ENCODE measurements at regions not wholly inside any gene's neighbourhood (a gene's known extent, or its start where the extent isn't known, plus 50 kb on each side); places are given as distances from the start of the nearest gene placed in this dataset.

DNA sequence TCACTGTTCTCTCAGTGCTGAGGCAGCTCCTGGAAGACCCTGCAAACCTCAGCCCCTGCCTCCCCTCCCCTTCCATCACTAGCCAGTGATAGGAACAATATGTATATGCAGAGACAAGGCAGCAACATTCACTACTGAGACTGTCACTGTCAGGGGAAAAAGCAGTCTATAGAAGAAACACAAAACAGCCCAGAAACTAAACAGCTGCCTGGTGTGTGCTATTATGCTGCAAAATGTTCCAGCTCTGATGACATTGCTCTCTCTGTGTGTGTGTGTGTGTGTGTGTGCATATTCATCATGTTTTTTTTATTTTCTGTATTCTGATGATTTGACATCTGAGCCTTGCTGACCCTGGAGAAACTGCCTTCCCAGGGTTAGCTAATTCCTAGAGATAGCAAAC, 147.2 kb downstream of the SPATA18 start:
- TF ChIP-seq CTCF (IDR thresholded peaks at IDR 0.05; ENCODE audit: low read depth, low read length) = no peak
- Histone ChIP-seq H3K9me3 (no peaks in the 10 kb centered on the region), H3K27me3 (no peaks in the 10 kb centered on the region), H3K4me1 (no peaks in the 10 kb centered on the region), H3K4me3 (ENCODE audit: low read depth, low read length) (no peak overlapping the region), H3K36me3 (no peaks in the 10 kb centered on the region)
- no peak for DNase-seq

DNA sequence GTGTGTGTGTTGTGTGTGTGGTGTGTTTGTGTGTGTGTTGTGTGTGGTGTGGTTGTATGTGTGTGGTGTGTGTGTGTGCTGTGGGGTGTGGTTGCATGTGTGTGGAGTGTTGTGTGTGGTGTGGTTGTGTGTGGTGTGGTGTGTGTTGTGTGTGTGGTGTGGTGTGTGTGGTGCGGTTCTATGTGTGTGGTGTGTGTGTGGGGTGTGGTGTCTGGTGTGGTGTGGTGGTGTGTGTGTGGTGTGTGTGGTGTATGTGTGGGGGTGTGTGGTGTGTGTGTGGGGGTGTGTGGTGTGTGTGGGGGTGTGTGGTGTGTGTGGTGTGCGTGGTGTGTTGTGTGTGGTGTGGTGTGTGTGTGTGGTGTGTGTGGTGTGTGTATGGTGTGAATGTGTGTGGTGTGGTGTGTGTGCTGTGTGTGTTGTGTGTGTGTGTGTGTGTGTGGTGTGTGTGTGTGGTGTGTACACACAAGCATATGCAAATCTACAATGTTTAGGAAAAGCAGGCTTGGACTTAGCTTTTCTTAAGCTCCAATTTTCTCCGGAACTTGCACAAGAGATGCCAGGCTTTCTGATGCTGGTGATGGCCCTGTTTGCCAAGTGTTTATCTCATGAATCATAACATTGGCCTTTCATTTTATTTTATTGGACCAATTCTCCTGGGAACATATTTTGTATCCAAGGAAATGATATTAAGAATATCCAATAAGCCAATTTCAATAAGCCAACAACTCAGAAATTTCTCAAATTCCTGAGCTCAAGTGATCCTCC, 148.7 kb downstream of the SPATA18 start:
- no peak overlapping the region for H3K4me3 ChIP-seq (ENCODE audit: low read depth, low read length)
- H3K36me3 ChIP-seq = no peaks in the 10 kb centered on the region
- no peaks in the 10 kb centered on the region for H3K9me3 ChIP-seq
- no peak for TF ChIP-seq CTCF (IDR thresholded peaks at IDR 0.05; ENCODE audit: low read depth, low read length)
- DNase-seq = no peak
- no peaks in the 10 kb centered on the region for H3K27me3 ChIP-seq
- no peaks in the 10 kb centered on the region for H3K4me1 ChIP-seq

GRCh38 chr4:52200339-52200725, 149.2 kb downstream of the SPATA18 start:
- Histone ChIP-seq H3K36me3 (no peaks in the 10 kb centered on the region), H3K27me3 (no peaks in the 10 kb centered on the region), H3K4me3 (ENCODE audit: low read depth, low read length) (no peak overlapping the region), H3K4me1 (no peaks in the 10 kb centered on the region), H3K9me3 (no peaks in the 10 kb centered on the region)
- TF ChIP-seq CTCF (IDR thresholded peaks at IDR 0.05; ENCODE audit: low read depth, low read length) = no peak
- DNase-seq = no peak

DNA sequence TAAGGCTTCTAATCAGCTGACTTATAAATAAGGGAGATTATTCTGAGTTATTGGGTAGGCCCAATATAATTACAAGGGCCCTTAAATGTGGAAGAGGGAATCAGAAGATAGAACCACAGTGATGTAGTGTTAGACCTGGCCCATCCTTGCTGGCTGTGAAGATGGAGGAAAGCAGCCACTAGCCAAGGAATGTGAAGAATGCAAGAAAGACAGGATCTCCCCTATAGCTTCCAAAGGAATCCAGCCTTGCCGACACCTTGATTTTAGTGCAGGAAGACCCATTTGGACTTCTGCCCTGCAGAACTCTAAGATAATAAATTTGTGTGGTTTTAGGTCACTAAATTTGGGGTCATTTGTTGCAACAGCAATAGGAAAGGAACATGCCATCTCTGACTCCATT, 150.6 kb downstream of the SPATA18 start:
- no peaks in the 10 kb centered on the region for H3K4me1 ChIP-seq
- H3K27me3 ChIP-seq = no peaks in the 10 kb centered on the region
- H3K4me3 ChIP-seq (ENCODE audit: low read depth, low read length) = no peak overlapping the region
- no peak for TF ChIP-seq CTCF (IDR thresholded peaks at IDR 0.05; ENCODE audit: low read depth, low read length)
- no peaks in the 10 kb centered on the region for H3K36me3 ChIP-seq
- no peak for DNase-seq
- no peaks in the 10 kb centered on the region for H3K9me3 ChIP-seq

DNA sequence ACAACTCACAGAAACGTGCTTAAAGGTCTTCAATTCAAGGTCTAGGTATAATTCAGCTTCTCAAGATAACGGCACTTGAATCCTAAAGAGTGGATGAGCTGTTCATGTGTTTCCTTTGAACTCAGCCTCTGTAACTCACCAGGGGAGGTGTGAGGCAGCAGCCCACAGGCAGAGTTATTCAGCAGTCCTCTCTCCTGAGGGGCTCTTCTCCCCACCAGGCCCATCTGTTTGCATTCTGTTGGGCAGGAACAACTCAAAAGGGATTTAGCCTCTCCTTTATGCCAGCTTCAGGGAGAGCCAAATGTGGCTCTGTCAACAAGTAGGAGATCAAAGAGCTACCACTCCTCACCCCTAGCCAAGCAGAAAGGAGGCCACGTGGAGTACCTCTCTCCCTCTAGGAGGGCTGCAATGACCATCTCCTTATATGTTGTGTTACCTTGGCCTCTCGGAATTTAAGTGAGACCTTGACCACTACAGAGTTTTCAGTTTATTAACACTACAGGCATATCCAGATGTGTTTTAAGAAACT, 151.2 kb downstream of the SPATA18 start:
- Histone ChIP-seq H3K4me1 (no peaks in the 10 kb centered on the region), H3K9me3 (no peaks in the 10 kb centered on the region), H3K36me3 (no peaks in the 10 kb centered on the region), H3K4me3 (ENCODE audit: low read depth, low read length) (no peak overlapping the region), H3K27me3 (no peaks in the 10 kb centered on the region)
- DNase-seq = no peak
- no peak for TF ChIP-seq CTCF (IDR thresholded peaks at IDR 0.05; ENCODE audit: low read depth, low read length)

DNA sequence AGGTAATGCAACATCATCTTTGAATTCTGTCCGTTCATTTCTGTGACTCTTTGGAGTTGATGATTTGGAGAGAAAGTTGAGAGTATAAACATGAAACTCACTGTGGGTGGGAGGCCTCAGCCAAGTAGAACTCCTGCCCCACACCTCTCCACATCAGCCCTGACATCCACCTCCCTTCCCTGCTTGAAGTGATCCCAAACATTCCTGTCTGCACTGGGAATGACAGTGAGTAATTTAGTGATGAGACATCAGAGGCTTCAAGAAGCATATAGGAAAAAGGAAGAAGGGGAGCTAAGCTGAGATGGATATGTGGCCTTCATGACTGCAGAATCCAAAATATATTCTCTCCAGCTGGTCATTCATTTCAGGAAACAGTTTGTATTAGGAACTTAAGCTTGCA, 151.8 kb downstream of the SPATA18 start:
- Histone ChIP-seq H3K27me3 (no peaks in the 10 kb centered on the region), H3K4me1 (no peaks in the 10 kb centered on the region), H3K4me3 (ENCODE audit: low read depth, low read length) (no peak overlapping the region), H3K9me3 (no peaks in the 10 kb centered on the region), H3K36me3 (no peaks in the 10 kb centered on the region)
- DNase-seq = no peak
- TF ChIP-seq CTCF (IDR thresholded peaks at IDR 0.05; ENCODE audit: low read depth, low read length) = no peak
